ENCODE measurements at regions not wholly inside any gene's neighbourhood (a gene's known extent, or its start where the extent isn't known, plus 50 kb on each side); places are given as distances from the start of the nearest gene placed in this dataset.

DNA sequence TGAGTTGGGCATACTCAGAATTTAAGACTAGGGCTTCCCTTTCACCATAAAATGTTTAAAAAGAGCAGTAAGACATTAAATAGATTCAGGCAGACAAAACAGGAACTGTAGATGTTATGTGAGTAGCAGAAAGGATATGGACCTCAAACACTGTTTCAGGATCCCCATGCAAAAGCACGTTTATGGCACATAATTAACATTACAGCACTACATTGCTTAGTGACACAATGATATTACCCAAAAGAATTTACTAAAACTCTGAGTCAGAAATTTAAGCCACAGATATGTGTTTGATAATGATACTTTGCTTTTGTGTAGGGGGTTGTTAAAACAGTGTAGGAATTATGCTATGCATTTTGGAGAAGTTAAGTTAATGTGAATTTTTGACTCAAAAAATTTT, 266.3 kb downstream of the PDGFC start:
- Mint-ChIP-seq H3K27ac (no peak overlapping the region), H3K9me3 (no peaks in the 10 kb centered on the region), H3K4me3 (no peak overlapping the region), H3K27me3 (ENCODE audit: insufficient read depth, low read depth, poor library complexity) (peaks cover 2% of the 10 kb centered on the region), H3K36me3 (ENCODE audit: low read depth) (no peaks in the 10 kb centered on the region), H3K4me1 (no peaks in the 10 kb centered on the region)
- H3K4me3 ChIP-seq, result no peak overlapping the region
- H3F3A ChIP-seq (replicated peaks; ENCODE audit: low read depth), result no peaks in the 10 kb centered on the region
- no peak overlapping the region for H2AFZ ChIP-seq
- no peaks in the 10 kb centered on the region for H3K79me2 ChIP-seq (replicated peaks; ENCODE audit: insufficient read depth)
- no peaks in the 10 kb centered on the region for H3K27me3 ChIP-seq (ENCODE audit: insufficient read depth)
- TF ChIP-seq, protein P1, sequence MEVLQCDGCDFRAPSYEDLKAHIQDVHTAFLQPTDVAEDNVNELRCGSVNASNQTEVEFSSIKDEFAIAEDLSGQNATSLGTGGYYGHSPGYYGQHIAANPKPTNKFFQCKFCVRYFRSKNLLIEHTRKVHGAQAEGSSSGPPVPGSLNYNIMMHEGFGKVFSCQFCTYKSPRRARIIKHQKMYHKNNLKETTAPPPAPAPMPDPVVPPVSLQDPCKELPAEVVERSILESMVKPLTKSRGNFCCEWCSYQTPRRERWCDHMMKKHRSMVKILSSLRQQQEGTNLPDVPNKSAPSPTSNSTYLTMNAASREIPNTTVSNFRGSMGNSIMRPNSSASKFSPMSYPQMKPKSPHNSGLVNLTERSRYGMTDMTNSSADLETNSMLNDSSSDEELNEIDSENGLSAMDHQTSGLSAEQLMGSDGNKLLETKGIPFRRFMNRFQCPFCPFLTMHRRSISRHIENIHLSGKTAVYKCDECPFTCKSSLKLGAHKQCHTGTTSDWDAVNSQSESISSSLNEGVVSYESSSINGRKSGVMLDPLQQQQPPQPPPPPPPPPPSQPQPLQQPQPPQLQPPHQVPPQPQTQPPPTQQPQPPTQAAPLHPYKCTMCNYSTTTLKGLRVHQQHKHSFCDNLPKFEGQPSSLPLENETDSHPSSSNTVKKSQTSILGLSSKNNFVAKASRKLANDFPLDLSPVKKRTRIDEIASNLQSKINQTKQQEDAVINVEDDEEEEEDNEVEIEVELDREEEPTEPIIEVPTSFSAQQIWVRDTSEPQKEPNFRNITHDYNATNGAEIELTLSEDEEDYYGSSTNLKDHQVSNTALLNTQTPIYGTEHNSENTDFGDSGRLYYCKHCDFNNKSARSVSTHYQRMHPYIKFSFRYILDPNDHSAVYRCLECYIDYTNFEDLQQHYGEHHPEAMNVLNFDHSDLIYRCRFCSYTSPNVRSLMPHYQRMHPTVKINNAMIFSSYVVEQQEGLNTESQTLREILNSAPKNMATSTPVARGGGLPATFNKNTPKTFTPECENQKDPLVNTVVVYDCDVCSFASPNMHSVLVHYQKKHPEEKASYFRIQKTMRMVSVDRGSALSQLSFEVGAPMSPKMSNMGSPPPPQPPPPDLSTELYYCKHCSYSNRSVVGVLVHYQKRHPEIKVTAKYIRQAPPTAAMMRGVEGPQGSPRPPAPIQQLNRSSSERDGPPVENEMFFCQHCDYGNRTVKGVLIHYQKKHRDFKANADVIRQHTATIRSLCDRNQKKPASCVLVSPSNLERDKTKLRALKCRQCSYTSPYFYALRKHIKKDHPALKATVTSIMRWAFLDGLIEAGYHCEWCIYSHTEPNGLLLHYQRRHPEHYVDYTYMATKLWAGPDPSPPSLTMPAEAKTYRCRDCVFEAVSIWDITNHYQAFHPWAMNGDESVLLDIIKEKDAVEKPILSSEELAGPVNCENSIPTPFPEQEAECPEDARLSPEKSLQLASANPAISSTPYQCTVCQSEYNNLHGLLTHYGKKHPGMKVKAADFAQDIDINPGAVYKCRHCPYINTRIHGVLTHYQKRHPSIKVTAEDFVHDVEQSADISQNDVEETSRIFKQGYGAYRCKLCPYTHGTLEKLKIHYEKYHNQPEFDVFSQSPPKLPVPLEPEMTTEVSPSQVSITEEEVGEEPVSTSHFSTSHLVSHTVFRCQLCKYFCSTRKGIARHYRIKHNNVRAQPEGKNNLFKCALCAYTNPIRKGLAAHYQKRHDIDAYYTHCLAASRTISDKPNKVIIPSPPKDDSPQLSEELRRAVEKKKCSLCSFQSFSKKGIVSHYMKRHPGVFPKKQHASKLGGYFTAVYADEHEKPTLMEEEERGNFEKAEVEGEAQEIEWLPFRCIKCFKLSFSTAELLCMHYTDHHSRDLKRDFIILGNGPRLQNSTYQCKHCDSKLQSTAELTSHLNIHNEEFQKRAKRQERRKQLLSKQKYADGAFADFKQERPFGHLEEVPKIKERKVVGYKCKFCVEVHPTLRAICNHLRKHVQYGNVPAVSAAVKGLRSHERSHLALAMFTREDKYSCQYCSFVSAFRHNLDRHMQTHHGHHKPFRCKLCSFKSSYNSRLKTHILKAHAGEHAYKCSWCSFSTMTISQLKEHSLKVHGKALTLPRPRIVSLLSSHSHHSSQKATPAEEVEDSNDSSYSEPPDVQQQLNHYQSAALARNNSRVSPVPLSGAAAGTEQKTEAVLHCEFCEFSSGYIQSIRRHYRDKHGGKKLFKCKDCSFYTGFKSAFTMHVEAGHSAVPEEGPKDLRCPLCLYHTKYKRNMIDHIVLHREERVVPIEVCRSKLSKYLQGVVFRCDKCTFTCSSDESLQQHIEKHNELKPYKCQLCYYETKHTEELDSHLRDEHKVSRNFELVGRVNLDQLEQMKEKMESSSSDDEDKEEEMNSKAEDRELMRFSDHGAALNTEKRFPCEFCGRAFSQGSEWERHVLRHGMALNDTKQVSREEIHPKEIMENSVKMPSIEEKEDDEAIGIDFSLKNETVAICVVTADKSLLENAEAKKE (CRISPR knock-in tag; IDR thresholded peaks at IDR 0.05), result no peak
- TF ChIP-seq NANOG (IDR thresholded peaks at IDR 0.05; ENCODE audit: borderline replicate concordance), result no peak
- no peak for TF ChIP-seq STAT1 (IDR thresholded peaks at IDR 0.05; ENCODE audit: unreplicated experiment)
- TF ChIP-seq ZNF331 (CRISPR knock-in tag; IDR thresholded peaks at IDR 0.05; ENCODE audit: low read depth), result no peak
- TF ChIP-seq, protein P2, sequence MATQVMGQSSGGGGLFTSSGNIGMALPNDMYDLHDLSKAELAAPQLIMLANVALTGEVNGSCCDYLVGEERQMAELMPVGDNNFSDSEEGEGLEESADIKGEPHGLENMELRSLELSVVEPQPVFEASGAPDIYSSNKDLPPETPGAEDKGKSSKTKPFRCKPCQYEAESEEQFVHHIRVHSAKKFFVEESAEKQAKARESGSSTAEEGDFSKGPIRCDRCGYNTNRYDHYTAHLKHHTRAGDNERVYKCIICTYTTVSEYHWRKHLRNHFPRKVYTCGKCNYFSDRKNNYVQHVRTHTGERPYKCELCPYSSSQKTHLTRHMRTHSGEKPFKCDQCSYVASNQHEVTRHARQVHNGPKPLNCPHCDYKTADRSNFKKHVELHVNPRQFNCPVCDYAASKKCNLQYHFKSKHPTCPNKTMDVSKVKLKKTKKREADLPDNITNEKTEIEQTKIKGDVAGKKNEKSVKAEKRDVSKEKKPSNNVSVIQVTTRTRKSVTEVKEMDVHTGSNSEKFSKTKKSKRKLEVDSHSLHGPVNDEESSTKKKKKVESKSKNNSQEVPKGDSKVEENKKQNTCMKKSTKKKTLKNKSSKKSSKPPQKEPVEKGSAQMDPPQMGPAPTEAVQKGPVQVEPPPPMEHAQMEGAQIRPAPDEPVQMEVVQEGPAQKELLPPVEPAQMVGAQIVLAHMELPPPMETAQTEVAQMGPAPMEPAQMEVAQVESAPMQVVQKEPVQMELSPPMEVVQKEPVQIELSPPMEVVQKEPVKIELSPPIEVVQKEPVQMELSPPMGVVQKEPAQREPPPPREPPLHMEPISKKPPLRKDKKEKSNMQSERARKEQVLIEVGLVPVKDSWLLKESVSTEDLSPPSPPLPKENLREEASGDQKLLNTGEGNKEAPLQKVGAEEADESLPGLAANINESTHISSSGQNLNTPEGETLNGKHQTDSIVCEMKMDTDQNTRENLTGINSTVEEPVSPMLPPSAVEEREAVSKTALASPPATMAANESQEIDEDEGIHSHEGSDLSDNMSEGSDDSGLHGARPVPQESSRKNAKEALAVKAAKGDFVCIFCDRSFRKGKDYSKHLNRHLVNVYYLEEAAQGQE (IDR thresholded peaks at IDR 0.05; ENCODE audit: unreplicated experiment), result no peak
- TF ChIP-seq, protein P3, sequence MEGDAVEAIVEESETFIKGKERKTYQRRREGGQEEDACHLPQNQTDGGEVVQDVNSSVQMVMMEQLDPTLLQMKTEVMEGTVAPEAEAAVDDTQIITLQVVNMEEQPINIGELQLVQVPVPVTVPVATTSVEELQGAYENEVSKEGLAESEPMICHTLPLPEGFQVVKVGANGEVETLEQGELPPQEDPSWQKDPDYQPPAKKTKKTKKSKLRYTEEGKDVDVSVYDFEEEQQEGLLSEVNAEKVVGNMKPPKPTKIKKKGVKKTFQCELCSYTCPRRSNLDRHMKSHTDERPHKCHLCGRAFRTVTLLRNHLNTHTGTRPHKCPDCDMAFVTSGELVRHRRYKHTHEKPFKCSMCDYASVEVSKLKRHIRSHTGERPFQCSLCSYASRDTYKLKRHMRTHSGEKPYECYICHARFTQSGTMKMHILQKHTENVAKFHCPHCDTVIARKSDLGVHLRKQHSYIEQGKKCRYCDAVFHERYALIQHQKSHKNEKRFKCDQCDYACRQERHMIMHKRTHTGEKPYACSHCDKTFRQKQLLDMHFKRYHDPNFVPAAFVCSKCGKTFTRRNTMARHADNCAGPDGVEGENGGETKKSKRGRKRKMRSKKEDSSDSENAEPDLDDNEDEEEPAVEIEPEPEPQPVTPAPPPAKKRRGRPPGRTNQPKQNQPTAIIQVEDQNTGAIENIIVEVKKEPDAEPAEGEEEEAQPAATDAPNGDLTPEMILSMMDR (conservative IDR thresholded peaks at IDR 0.05; ENCODE audit: low read depth in 2 of 2), result no peak
- no peak for TF ChIP-seq CREB1 (CRISPR knock-in tag; IDR thresholded peaks at IDR 0.05; ENCODE audit: low read depth)
- no peak for TF ChIP-seq POLR2AphosphoS5 (IDR thresholded peaks at IDR 0.05; ENCODE audit: low read depth)
- no peak for TF ChIP-seq ZNF114 (CRISPR knock-in tag; IDR thresholded peaks at IDR 0.05)
- no peak for TF ChIP-seq EZH2phosphoT487 (IDR thresholded peaks at IDR 0.05; ENCODE audit: unreplicated experiment)
- TF ChIP-seq, protein P4, sequence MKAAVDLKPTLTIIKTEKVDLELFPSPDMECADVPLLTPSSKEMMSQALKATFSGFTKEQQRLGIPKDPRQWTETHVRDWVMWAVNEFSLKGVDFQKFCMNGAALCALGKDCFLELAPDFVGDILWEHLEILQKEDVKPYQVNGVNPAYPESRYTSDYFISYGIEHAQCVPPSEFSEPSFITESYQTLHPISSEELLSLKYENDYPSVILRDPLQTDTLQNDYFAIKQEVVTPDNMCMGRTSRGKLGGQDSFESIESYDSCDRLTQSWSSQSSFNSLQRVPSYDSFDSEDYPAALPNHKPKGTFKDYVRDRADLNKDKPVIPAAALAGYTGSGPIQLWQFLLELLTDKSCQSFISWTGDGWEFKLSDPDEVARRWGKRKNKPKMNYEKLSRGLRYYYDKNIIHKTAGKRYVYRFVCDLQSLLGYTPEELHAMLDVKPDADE (IDR thresholded peaks at IDR 0.05), result no peak
- TF ChIP-seq JUNB (IDR thresholded peaks at IDR 0.05; ENCODE audit: unreplicated experiment), result no peak
- TF ChIP-seq EZH2 (IDR thresholded peaks at IDR 0.05; ENCODE audit: low read depth, unreplicated experiment), result no peak
- H3K4me2 ChIP-seq, result no peak overlapping the region
- no peak for DNase-seq (ENCODE audit: low spot score)
- H3K27ac ChIP-seq (ENCODE audit: low read depth), result no peak overlapping the region
- H3K4me1 ChIP-seq (ENCODE audit: insufficient read depth), result no peaks in the 10 kb centered on the region
- H3K36me3 ChIP-seq (ENCODE audit: insufficient read depth), result no peaks in the 10 kb centered on the region
- peaks cover 3% of the 10 kb centered on the region; the same call in 1 of the 2 replicates for H3K9me2 ChIP-seq (ENCODE audit: insufficient read depth)
- no peak for ATAC-seq
- H4K20me1 ChIP-seq (replicated peaks; ENCODE audit: insufficient read depth), result no peaks in the 10 kb centered on the region

Data from GM23338 (cell line).